Natural killer cell (primary cell): ENCODE measurements at regions not wholly inside any gene's neighbourhood (a gene's known extent, or its start where the extent isn't known, plus 50 kb on each side); places are given as distances from the start of the nearest gene placed in this dataset.
"Not testable (repeated sequence)": the region's sequence is repeated elsewhere in the genome, so short reads cannot be mapped to it uniquely, and the experiment has no call there.

Source experiments
- ATAC-seq, 3 donors: fragments of 150-1000 bp in 2 of 3; fragments of 200-7000 bp in 1 of 3; cut with Tn5 transposase; 1 replicate in 1 of 3; 2 replicates in 2 of 3; pipeline ENCODE4 v1.10.0; 2021; ENCODE audit warnings: mild to moderate bottlenecking in 2 of 3, moderate library complexity in 2 of 3
- DNase-seq, 2 donors: peaks; one replicate each; pipeline versions ENCODE4 v3.0.0 to v3.0.0-alpha.2; 2013 to 2021; ENCODE audit warnings: mixed read lengths in 1 of 2
- H3K27ac ChIP-seq: one replicate; pipeline ENCODE4 v1.5.1; 2013; ENCODE audit warnings: mild to moderate bottlenecking, low read length
- H3K27me3 ChIP-seq: one replicate; pipeline ENCODE4 v1.6.1; 2013; ENCODE audit warnings: low read length; ENCODE audit not compliant: control insufficient read depth, insufficient read depth
- H3K36me3 ChIP-seq: one replicate; pipeline ENCODE4 v1.6.1; 2013; ENCODE audit warnings: low read length; ENCODE audit not compliant: control insufficient read depth, insufficient read depth
- H3K4me1 ChIP-seq: one replicate; pipeline ENCODE4 v1.6.1; 2013; ENCODE audit warnings: low read length; ENCODE audit not compliant: control insufficient read depth, insufficient read depth
- H3K4me3 ChIP-seq: one replicate; pipeline ENCODE4 v1.5.1; 2013; ENCODE audit warnings: low read length
- H3K9me3 ChIP-seq: one replicate; pipeline ENCODE4 v1.6.1; 2013; ENCODE audit warnings: low read length; ENCODE audit not compliant: control insufficient read depth, insufficient read depth
- H3K27ac Mint-ChIP-seq, 2 donors: one replicate each; pipeline ENCODE4 v1.8.0; 2022; ENCODE audit warnings: mild to moderate bottlenecking in 2 of 2, mixed read lengths in 2 of 2, moderate library complexity in 1 of 2
- H3K27me3 Mint-ChIP-seq, 2 donors: one replicate each; pipeline ENCODE4 v1.8.0; 2022; ENCODE audit warnings: low read depth in 2 of 2, mixed read lengths in 2 of 2
- H3K36me3 Mint-ChIP-seq: one replicate; pipeline ENCODE4 v1.8.0; 2022; ENCODE audit warnings: mixed read lengths
- H3K4me1 Mint-ChIP-seq, 2 donors: one replicate each; pipeline ENCODE4 v1.8.0; 2022; ENCODE audit warnings: mixed read lengths in 2 of 2
- H3K4me3 Mint-ChIP-seq: one replicate; pipeline ENCODE4 v1.8.0; 2022; ENCODE audit warnings: mild to moderate bottlenecking, moderate library complexity, mixed read lengths
- H3K9me3 Mint-ChIP-seq, 2 donors: one replicate each; pipeline ENCODE4 v1.8.0; 2022; ENCODE audit warnings: mixed read lengths in 2 of 2
- WGBS: methylation state at CpG from one replicate; pipeline ENCODE4 v1.1.7; 2013; ENCODE audit warnings: missing lambda C conversion rate; ENCODE audit not compliant: insufficient coverage; 5-methylcytosine and 5-hydroxymethylcytosine counted together
- intact Hi-C: fragments of 100-400 bp; cut with micrococcal nuclease; formaldehyde crosslinking; loops from one replicate; pipeline ENCODE4 v1.14.2; 2022
- TF ChIP-seq, protein P1 (sequence below): fragments of 200-600 bp; IDR thresholded peaks from one replicate; pipeline ENCODE4 v1.8.0; 2022; ENCODE audit warnings: antibody characterized with exemption

DNA sequence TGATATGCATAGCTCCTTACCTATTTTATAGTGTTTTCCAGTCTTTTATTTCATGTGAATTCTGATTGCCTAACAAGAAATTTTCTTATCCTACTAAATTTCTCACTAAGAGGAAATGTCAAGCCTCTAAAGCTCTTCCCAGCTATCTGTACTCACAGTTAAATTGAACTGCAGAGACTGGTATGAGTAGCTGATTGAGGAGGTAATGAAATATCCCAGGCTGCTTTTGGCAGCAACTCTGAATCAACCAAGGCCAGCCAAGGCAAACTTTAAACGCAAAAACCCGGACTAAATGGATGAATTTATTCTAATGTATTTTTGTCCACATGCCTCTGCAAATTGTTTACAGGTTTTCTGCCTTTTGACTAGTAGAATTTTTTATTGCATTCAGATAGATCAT, 119.1 kb upstream of the PMCH start:
- ATAC-seq (no peak), DNase-seq (no peak)
- H3K27ac Mint-ChIP-seq: no peak overlapping the region
- no peak overlapping the region for H3K4me3 Mint-ChIP-seq
- H3K4me1 Mint-ChIP-seq: no peaks in the 10 kb centered on the region
- no peaks in the 10 kb centered on the region for H3K36me3 Mint-ChIP-seq
- no peaks in the 10 kb centered on the region for H3K4me1 ChIP-seq
- 88% methylated on average over 2 of the region's 2 CpGs for WGBS
- no peaks in the 10 kb centered on the region for H3K27me3 Mint-ChIP-seq
- intact Hi-C loops: no loop called here
- no peaks in the 10 kb centered on the region for H3K36me3 ChIP-seq
- H3K27me3 ChIP-seq: no peaks in the 10 kb centered on the region
- H3K9me3 ChIP-seq: no peaks in the 10 kb centered on the region
- no peak overlapping the region for H3K4me3 ChIP-seq
- TF ChIP-seq, protein P1, sequence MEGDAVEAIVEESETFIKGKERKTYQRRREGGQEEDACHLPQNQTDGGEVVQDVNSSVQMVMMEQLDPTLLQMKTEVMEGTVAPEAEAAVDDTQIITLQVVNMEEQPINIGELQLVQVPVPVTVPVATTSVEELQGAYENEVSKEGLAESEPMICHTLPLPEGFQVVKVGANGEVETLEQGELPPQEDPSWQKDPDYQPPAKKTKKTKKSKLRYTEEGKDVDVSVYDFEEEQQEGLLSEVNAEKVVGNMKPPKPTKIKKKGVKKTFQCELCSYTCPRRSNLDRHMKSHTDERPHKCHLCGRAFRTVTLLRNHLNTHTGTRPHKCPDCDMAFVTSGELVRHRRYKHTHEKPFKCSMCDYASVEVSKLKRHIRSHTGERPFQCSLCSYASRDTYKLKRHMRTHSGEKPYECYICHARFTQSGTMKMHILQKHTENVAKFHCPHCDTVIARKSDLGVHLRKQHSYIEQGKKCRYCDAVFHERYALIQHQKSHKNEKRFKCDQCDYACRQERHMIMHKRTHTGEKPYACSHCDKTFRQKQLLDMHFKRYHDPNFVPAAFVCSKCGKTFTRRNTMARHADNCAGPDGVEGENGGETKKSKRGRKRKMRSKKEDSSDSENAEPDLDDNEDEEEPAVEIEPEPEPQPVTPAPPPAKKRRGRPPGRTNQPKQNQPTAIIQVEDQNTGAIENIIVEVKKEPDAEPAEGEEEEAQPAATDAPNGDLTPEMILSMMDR: no peak
- H3K9me3 Mint-ChIP-seq: peaks cover 2 to 7% of the 10 kb centered on the region in 2 donors
- no peak overlapping the region for H3K27ac ChIP-seq

DNA sequence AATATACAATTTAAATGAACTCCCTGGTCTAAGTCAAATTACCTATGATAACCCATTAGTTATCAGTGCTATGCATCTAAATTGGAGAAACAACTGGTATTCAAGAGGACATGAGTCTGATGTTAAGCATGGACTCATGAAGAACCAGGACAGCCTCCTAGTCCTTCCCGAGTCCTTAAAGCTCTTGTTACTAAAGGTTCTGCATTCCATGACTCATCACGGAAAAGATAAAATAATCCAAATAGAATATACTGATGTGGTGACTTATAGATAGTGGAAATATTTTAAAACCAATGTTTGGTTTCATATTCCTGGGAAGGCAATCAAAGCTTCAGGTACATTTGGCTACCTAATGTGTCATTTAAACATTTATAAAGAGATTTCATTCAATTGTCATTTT, 117.2 kb upstream of the PMCH start:
- Histone ChIP-seq H3K4me3 (no peak overlapping the region), H3K27ac (no peak overlapping the region), H3K27me3 (no peaks in the 10 kb centered on the region), H3K36me3 (no peaks in the 10 kb centered on the region), H3K4me1 (no peaks in the 10 kb centered on the region), H3K9me3 (no peaks in the 10 kb centered on the region)
- Mint-ChIP-seq H3K4me3 (no peak overlapping the region), H3K27me3 (no peaks in the 10 kb centered on the region), H3K9me3 (peaks cover 2 to 5% of the 10 kb centered on the region in 2 donors), H3K4me1 (no peaks in the 10 kb centered on the region), H3K36me3 (no peaks in the 10 kb centered on the region), H3K27ac (no peak overlapping the region)
- DNase-seq (no peak), ATAC-seq (no peak)
- TF ChIP-seq, protein P1: no peak
- intact Hi-C loops: no loop called here
- WGBS: 100% methylated on average over 1 of the region's 2 CpGs

DNA sequence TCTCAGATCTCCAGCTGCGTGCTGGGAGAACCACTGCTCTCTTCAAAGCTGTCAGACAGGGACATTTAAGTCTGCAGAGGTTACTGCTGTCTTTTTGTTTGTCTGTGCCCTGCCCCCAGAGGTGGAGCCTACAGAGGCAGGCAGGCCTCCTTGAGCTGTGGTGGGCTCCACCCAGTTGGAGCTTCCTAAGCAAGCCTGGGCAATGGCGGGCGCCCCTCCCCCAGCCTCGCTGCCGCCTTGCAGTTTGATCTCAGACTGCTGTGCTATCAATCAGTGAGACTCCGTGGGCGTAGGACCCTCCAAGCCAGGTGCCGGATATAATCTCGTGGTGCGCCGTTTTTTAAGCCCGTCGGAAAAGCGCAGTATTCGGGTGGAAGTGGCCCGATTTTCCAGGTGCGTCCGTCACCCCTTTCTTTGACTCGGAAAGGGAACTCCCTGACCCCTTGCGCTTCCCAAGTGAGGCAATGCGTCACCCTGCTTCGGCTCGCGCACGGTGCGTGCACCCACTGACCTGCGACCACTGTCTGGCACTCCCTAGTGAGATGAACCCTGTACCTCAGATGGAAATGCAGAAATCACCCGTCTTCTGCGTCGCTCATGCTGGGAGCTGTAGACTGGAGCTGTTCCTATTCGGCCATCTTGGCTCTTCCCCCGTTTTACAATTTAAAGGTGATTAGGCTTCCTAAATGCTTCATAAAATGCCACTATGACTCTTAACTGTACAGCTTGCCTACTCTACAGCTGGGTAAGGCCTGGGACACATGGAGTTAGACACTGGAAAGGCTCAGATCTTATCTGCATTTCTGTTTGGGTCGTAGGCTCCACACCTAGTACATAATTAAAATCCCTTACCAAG, 115.7 kb upstream of the PMCH start:
- WGBS: 93% methylated on average over 31 of the region's 33 CpGs
- DNase-seq, ATAC-seq, H3K27ac ChIP-seq, intact Hi-C loops, H3K27me3 ChIP-seq, H3K9me3 Mint-ChIP-seq, H3K27ac Mint-ChIP-seq, H3K27me3 Mint-ChIP-seq, H3K36me3 Mint-ChIP-seq, H3K4me1 Mint-ChIP-seq, H3K4me3 Mint-ChIP-seq, H3K36me3 ChIP-seq, H3K4me3 ChIP-seq, H3K4me1 ChIP-seq, H3K9me3 ChIP-seq: not testable (repeated sequence)

DNA sequence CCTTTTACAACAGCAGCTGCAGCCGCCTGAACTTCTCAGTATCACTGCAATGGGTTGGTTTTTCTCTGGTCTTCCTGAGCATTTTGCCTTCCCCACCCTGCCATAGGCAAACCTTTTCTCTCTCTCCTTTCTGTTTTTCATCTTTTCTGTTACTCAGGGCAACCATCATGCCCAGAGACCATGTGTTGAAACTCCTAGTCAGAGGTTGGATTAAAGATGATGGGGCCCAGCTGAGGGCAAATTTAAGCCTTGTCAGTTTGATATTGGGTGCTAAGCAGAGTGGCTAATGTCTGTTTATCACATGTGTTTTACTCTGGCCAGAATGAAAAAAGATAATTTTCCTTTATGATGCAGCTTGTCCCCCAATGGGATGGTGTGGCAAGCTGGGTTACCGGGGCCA, 107.9 kb upstream of the PMCH start:
- Histone ChIP-seq H3K27me3 (no peaks in the 10 kb centered on the region), H3K27ac (no peak overlapping the region), H3K4me1 (no peaks in the 10 kb centered on the region), H3K4me3 (no peak overlapping the region), H3K36me3 (no peaks in the 10 kb centered on the region), H3K9me3 (no peaks in the 10 kb centered on the region)
- H3K4me1 Mint-ChIP-seq: no peaks in the 10 kb centered on the region
- TF ChIP-seq, protein P1: no peak
- H3K9me3 Mint-ChIP-seq: no peaks in the 10 kb centered on the region
- intact Hi-C loops: no loop called here
- no peak overlapping the region for H3K4me3 Mint-ChIP-seq
- no peak for DNase-seq
- no peak for ATAC-seq
- no peaks in the 10 kb centered on the region for H3K27me3 Mint-ChIP-seq
- H3K27ac Mint-ChIP-seq: no peak overlapping the region
- H3K36me3 Mint-ChIP-seq: peaks cover 7% of the 10 kb centered on the region
- WGBS: 89% methylated on average over 2 of the region's 2 CpGs

DNA sequence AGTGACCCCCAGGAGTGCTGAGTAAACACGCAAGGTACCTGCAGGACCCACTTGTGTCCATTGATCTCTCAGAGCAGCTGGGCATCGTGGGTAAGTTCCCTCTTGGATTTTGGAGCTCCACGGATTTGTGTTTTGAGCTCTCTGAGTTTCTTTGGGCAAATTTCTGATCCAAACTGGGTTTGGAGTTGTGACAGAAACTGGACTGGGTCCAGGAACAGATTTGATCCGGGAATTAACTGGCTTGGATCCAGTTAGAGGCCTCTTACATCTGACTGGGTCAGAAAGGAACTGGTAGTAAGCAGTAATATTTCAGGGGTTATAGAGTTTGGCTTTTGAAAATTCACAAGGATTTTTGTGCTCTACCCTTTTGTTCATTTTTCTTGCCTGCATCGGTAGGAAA, 107.0 kb upstream of the PMCH start:
- WGBS: 87% methylated on average over 5 of the region's 5 CpGs
- ATAC-seq, H3K9me3 Mint-ChIP-seq, H3K36me3 Mint-ChIP-seq, H3K9me3 ChIP-seq, H3K27ac Mint-ChIP-seq, H3K4me1 ChIP-seq, H3K27me3 ChIP-seq, H3K27ac ChIP-seq, H3K4me3 Mint-ChIP-seq, DNase-seq, H3K4me3 ChIP-seq, H3K36me3 ChIP-seq, H3K27me3 Mint-ChIP-seq, H3K4me1 Mint-ChIP-seq, intact Hi-C loops: not testable (repeated sequence)
